Epithelial cell of proximal tubule (primary cell): ENCODE measurements at regions not wholly inside any gene's neighbourhood (a gene's known extent, or its start where the extent isn't known, plus 50 kb on each side); places are given as distances from the start of the nearest gene placed in this dataset.

Experiments used
- DNase-seq: peaks from one replicate; pipeline ENCODE4 v3.0.0-alpha.2; 2011; ENCODE audit warnings: low read depth
- H3K4me3 ChIP-seq: 2 replicates; pipeline ENCODE4 v1.5.1; 2011; ENCODE audit warnings: low read depth, mild to moderate bottlenecking, low read length
- TF ChIP-seq, protein P1 (sequence below): conservative IDR thresholded peaks from 2 replicates; pipeline ENCODE4 v1.5.1; 2012; ENCODE audit warnings: low read depth, mild to moderate bottlenecking, low read length

DNA sequence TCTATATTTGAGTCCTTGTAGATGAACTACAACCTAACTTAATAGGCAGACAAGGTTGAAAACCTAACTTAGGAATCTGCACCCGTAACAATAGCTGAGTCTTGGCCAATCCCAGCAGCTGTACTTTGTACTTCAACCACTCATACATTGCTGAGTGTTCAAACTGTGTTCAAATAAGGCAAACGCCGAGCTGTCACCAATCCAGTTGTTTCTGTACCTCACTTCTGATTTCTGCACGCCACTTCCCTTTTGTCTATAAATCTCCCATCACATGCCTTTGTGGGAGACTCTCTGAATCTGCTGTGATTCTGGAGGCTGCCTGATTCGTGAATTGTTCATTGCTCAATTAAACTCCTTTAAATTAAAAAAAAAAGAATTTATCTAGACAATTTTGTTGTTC, 167.8 kb upstream of the TUT7 start:
- DNase-seq: no peak
- TF ChIP-seq, protein P1, sequence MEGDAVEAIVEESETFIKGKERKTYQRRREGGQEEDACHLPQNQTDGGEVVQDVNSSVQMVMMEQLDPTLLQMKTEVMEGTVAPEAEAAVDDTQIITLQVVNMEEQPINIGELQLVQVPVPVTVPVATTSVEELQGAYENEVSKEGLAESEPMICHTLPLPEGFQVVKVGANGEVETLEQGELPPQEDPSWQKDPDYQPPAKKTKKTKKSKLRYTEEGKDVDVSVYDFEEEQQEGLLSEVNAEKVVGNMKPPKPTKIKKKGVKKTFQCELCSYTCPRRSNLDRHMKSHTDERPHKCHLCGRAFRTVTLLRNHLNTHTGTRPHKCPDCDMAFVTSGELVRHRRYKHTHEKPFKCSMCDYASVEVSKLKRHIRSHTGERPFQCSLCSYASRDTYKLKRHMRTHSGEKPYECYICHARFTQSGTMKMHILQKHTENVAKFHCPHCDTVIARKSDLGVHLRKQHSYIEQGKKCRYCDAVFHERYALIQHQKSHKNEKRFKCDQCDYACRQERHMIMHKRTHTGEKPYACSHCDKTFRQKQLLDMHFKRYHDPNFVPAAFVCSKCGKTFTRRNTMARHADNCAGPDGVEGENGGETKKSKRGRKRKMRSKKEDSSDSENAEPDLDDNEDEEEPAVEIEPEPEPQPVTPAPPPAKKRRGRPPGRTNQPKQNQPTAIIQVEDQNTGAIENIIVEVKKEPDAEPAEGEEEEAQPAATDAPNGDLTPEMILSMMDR: no peak

DNA sequence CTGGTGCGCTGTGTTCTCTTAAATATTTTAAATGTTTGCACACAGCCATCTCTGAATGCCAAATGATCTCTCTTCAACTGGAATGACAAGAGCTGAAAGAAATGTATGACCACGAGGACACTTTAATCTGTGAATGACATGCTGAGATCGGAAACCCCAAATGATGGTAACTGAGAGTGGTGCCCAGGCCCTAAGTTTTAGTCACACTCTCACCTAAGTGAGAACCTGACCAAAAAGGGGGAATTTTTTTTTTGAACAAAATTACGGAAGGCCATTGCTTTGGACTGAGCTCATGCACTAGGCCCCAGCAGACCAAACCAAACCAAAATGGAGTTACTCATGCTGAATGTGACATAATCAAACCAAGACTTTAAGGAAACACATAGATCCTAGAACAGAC, 167.1 kb upstream of the TUT7 start:
- no peak overlapping the region for H3K4me3 ChIP-seq
- TF ChIP-seq, protein P1: no peak
- DNase-seq: no peak

More for the DNA sequence above, 167.8 kb upstream of the TUT7 start:
- no peak overlapping the region for H3K4me3 ChIP-seq

DNA sequence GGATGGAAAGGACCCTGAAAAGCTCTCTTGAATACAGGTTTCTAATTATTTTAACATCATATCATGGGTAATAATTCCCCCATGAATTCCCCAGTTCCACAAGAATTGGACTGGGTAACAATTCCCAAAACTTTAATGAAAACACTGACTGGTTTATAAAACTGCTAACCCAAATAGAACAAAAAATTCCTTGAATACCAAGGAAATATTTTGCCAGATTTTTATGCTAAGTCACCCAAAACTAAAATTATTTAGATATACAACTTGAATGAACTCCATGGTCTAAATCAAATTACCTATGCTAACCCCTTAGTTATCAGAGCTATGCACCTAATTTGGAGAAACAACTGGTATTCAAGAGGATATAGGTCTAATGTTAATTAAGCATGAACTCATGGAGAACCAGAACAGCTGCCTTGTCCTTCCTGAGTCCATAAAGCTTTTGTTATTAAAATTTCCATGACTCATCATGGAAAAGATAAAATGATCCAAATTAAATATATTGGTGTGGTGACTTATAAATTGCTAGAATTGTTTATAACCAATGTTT, 164.9 kb upstream of the TUT7 start:
- no peak overlapping the region for H3K4me3 ChIP-seq
- no peak for DNase-seq
- TF ChIP-seq, protein P1: no peak

DNA sequence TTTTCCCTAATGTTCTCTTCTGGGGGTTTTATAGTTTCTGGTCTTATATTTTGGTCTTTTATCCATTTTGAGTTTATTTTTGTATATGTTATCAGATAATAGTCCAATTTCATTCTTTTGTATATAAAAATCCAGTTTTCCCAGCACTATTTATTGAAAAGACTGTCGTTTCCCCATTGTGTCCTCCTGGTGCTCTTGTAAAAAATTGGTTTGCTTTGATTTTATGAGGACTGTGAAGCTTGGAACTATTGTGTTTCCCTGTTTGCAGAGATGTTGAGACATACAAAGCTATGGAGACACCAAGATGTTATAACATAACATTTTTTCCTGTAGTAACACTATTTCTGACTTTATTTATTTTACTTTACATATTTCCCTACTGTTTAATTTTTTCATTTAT, 163.3 kb upstream of the TUT7 start:
- DNase-seq: no peak
- TF ChIP-seq, protein P1: no peak
- H3K4me3 ChIP-seq: no peak overlapping the region

DNA sequence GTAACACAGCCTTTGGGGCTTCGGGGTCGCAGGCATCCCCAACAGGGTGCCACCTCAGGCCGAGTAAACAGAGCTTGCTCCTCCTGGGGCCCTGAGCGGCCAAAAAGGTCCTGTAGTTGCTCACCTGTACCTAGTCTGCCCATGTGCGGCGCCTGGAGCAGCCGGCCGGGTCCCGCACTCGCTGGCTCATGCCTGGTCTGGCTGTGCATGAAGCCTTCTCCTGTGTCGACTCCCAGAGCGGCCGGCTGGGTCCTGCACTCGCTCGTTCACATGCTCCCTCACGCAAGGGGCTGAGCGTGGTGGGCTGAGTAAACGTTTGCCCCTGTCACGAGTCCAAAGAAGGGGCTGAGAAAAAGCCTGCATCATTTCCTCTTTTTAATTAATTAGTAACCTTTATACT, 162.4 kb upstream of the TUT7 start:
- no peak overlapping the region for H3K4me3 ChIP-seq
- no peak for DNase-seq
- TF ChIP-seq, protein P1: no peak

DNA sequence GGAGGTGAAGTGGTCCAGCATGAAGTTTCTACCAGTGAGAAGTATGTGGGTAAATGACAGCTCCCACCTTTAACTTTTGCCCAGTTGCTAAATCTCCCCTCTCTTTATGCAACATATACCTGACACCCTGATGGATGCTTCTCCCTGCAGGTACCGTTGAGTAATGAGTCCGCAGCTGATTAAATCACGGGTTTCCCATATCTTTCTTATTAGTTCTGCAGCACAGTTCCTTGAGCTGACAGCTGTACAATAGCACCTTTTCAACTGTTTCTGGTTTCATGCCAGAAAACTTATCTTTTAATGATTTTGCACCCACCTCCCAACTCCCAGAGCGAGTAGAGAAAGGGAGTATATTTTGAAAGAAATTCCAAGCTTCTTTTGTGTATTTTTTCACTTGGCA, 161.0 kb upstream of the TUT7 start:
- TF ChIP-seq, protein P1: no peak
- no peak for DNase-seq
- H3K4me3 ChIP-seq: no peak overlapping the region

DNA sequence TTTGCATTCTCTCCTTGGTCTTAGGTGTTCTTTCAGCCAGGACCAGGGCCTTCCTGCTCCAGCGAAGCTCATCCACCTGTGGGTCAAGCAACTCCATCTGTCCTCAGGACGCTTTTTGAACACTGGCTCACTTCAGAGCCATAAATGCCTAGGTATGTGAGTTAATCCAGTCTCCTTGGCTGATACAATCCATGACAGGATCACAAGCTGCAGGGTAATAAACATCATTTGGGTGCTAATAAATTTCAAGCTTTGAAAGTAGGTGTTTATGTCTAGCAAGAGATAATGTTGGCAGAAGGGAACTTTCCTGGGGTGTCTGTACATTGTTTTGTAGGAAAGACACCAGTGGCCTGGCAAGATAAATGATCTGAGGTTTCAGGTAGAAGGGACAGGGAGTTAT, 159.2 kb upstream of the TUT7 start:
- DNase-seq: no peak
- no peak overlapping the region for H3K4me3 ChIP-seq
- TF ChIP-seq, protein P1: no peak
